Occipital lobe (tissue), 1 donor: ENCODE measurements at regions not wholly inside any gene's neighbourhood (a gene's known extent, or its start where the extent isn't known, plus 50 kb on each side); places are given as distances from the start of the nearest gene placed in this dataset.

Experiments
- DNase-seq: peaks from one replicate; lab custom pipeline; 2025; lab: John Stamatoyannopoulos, UW

DNA sequence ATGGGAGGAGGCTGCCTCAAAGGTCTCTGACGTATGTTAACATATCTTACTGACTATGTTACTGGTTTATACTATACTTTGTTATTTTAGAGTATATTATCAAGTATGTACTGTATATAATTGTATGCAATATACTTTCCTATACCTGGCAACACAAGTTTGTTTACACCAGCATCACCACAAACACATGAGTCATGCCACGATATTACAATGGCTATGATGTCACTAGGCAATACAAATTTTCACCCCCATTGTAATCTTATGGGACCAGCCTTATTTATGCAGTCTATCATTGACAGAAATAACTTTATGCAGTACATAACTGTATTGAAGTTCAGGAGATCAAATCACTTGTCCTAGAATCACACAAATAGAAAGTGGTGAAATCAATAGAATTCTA, 329.9 kb upstream of the SLC7A11 start:
- no peak for DNase-seq

DNA sequence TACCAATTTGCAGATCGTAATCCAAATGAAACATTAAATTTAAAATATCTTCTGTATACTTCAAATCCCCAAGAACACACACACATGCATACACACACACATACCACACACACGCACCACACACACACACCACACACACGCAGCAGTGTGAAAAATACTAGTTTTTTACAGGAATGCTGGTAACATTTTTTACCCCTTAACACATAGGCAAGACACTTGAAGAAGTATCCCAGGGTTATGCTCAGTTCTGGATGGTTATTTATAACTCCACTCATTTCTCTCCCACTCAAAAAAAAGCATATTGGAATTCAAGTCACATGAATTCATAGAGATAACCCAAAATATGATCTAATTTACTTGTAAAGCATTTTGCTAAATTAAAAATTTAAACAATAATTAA, 325.5 kb upstream of the SLC7A11 start:
- no peak for DNase-seq

DNA sequence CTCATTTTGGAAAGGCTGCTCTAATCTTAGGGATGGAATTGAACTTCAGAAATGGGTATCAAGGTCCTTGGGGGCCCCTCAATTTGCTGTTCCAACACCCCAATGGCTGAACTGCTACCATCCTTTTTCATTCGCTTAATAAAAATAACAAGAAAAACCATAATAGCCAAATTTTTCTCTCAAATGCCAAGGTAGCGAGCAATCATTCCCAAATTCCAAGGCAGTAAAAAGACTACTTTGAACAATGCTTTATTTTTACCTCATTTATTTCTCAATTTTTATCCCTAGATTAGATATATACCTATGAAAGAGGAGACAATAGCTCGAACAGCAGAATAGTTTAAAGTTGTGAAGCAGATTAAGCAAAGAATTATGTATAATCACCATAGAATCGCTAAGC, 323.4 kb upstream of the SLC7A11 start:
- DNase-seq: no peak

DNA sequence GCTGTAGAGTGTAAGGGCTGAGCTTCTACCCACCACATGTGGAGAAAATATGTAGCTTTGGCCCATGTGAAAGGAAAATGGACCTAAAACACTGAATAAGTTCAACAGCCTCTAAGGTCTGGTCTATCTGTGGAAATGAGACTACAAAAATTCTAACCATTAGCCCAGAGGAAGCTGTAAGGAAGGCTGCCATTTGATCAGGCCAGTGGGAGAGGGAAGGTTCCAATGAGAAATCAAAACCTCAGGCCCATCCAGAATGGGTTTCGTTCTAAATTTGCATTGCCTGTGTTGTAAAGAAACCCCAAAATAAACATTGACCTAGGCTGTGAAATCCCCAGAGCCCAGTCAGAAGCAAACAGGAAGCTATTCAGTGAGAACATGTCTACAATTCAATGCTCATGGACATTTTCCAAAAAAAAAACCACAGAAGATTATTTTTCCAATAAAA, 320.4 kb upstream of the SLC7A11 start:
- DNase-seq: no peak

DNA sequence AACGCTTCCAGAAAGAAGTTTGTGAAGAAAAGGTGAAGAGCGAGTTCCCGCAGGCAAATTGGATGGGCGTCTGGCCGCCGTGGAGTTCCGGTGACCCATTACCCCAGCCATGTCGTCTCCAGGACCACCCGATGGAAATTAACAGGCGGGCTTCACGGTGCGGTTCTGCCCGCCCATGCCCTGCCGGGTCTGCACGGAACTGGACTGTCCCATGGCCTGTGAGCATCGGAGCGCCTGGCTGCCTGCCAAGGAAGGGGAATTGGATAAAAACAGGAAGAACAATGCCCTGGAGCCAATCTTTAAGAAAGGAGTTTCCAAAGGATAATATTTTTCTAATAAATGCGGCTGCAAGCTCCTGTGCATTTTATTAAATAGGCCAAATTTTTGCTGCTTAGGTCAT, 319.8 kb upstream of the SLC7A11 start:
- no peak for DNase-seq

DNA sequence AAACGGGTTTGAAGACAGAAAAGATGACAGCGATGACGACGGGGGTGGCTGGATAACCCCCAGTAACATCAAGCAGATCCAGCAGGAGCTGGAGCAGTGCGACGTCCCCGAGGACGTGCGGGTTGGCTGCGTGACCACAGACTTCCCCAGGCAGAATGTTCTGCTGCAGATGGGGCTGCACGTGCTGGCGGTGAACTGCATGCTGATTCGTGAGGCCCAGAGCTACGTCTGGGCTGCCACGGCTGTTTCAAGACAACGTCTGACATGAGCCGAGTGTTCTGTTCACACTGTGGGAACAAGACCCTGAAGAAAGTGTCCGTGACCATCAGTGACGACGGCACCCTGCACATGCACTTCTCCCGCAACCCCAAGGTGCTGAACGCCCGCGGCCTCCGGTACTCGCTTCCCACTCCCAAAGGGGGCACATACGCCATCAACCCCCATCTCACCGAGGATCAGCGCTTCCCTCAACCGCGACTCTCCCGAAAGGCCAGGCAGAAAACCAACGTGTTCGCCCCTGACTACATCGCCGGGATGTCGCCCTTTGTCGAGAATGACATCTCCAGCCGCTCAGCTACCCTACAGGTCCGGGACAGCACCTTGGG, 319.2 kb upstream of the SLC7A11 start:
- no peak for DNase-seq

DNA sequence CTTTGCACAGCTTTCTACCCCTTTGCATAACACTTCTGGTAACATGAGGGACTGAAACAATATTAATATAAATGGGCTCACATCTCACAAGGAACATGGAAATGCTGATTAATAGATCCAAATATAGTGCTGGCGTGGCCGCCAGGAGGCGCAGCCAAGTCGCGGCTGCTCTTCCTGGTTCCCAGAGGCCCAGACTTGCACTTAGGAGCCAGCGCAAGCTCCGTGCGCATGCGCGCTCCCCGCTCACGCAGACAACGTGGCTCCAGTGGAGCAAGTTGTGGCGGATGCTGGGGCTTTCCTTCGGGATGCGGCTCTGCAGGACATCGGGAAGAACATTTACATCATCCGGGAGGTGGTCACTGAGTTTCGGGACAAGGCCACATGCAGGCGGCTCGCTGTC, 318.3 kb upstream of the SLC7A11 start:
- no peak for DNase-seq

DNA sequence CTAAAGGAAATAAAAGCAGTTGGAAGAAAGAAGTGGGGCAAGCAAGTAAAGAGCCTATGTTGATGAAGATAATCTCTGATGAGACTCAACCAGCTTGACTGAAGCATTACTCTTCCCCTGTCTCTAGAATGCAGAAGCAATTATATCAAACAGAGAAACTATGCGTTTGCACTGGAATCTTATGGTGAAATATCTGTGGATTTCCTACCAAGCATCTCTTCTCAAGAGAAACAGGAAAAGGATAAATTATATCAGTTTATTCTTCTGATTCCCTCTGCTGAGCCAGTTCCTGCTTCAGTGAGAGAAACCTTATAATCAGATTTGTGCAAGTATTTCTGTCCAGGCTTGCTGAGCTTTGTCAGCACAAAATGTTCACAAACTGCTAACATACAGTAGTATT, 316.7 kb upstream of the SLC7A11 start:
- DNase-seq: no peak

DNA sequence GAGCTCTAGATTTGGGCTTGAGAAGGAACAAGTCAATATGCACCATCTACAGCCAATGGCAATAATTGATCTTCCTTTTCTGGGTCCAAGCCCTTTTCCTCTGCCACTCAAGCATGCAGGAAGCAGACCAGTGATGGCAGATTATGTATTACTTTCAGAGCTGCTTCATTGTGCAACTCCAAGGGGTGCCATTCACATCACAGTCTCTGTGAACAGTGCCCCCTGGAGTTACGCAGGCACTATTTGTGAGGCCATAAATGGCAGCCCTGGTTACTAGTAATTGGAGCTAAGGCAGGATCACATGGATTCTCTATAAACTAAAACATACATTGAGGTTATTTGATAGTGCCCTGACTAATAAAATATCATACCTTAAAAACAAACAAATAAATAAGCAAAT, 313.4 kb upstream of the SLC7A11 start:
- DNase-seq: no peak

DNA sequence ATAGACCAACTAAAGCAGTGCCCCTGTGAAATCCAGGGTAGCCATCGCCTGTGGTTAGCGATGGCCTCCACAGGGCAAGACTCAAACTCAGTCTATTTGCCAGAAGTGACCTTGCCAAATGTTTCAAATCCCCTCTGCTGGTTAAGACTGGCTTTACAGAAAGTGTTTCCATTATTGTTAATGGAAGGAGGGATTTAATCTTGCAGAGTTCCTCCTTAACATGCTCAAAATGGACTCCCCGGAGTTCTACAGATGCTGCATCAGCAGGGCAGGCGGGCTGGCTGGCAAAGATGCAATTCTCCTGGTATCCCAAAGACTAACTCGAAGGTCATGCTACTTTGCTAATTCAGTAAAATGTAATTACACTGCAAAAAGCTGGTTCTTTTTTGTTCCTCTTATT, 313.0 kb upstream of the SLC7A11 start:
- DNase-seq: no peak

DNA sequence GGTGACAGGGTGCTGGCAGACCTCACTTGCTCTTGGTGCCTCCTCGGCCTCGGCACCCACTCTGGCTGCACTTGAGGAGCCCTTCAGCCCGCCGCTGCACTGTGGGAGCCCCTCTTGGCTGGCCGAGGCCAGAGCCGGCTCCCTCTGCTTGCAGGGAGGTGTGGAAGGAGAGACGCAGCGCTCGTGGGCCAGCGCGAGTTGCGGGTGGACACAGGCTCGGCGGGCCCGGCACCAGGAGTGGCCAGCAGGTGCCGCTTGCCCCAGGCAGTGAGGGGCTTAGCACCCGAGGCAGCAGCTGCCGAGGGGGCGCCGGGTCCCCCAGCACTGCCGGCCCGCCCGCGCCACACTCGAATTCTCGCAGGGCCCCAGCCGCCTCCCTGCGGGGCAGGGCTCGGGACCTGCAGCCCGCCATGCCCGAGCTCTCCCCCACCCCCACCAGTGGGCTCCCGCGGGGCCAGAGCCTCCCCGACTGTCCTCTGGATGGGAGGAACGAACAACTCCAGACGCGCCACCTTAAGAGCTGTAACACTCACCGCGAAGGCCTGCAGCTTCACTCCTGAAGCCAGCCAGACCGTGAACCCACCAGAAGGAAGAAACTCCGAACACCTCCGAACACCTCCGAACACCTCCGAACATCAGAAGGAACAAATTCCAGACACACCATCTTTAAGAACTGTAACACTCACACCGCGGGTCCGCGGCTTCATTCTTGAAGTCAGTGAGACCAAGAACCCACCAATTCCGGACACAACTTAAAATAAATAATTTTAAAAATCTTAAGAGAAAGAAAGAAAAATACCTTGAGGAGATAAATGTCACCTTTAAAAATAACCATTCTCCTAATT, 311.1 kb upstream of the SLC7A11 start:
- DNase-seq: no peak

DNA sequence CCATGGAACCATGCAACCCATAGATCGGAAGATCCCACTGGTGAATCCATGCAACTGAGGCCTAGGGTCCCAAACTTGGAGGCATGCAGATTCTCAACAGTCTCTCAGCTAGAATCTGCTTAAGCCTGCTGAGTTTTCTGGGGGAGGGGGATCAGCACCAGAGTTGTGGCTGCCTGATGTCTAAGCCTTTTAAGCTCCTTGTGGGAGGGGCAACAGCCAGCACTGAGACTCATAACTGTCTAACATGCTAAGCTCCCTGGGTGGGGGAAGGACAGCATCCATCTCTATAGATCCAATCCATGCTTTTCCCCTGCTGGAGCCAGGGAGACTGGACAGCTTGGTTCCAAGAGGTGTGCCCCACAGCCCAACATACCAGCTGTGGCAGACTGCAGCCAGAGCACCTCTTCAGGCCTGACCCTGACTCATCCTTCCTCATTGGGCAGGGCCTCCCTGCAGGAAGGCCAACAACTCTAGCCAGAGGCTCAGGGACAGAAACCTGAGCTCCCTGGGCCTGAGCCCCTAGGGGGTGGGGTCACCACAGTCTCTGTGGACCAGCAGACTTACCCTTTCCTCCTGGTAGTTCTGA, 300.1 kb upstream of the SLC7A11 start:
- no peak for DNase-seq

DNA sequence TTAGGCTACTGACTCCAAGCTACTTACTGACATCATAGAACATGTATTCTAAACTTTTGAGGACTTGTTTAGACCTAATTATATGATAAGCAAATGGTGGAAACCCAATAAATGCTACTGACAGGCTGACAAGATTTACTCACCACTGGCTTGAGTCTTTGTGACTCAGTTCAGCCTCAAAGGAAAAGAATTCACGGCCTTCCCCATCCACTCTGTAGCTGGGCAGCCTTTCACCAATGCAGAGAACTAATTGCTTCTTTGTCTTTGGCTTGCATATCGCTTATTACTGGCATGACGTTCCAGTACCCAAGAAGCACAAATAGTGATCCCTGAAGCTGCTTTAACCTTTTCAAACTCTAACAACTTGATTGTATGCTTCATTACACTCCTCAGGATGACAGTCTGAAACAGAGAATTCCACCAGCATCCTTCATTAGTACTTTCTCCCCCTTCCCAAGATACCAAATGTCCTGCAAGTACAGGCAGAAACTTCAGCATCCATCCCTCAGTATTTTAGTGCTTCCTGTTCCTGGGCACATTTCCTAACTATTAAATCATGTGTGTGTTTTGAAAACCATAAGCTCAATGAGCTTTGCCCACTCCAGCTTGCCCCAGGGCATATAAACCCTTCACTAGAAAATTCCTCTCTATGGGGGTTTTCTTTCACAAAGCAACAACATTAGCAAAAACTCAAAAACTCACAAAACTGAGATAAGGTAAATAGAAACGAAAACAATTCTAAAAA, 298.1 kb upstream of the SLC7A11 start:
- no peak for DNase-seq

DNA sequence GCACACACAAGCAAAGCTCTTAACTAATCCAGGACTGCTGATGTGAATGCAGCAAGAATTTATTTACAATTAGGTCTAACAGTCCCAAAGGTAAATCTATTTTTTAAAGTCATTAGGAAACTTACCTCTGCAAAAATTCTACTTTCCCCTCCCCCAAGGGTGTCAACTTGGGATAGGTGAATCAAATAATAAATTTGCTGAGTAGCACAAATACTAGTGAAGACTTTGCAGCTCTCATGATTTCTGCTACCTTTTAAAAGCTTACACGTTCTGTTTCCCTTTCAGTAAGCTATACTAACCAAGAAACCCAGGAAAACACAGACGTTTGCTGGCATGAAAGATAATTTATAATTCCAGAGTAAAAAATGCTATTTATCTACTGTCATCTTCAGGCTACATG, 296.6 kb upstream of the SLC7A11 start:
- DNase-seq: no peak

DNA sequence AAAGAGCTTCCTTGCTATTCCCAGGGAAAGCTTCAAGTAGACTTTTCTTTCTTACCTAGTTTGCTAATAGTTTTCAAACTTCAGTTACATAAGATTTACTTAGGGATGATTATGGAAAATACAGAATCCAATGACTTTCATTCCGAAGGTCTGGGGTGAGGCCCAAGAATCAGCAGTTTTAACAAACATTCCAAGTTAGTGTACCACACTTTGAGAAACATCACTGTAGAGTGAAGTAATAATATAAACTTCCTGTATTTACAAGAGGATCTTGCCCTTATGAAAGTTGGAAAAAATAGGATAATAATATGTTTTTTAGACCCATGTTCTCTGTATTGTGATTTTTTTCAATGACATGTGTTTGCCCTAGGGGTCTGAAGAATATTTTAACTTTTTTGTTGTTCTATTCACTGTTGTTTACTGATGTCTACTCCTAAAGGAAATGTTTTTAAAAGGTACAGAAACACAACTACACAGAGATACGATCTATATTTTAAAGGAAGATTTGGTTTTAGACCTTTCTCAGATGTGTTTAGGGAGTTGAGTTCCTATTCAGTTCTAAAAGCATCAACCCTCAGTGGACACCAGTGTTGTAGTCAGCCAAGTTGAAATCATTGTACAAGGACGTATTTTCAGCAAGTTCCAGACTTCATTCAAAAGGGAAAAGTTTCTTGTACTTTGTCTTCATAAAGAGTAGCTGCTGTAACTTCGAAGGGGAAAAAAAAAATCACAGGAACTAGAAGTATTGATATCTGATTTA, 295.8 kb upstream of the SLC7A11 start:
- DNase-seq: no peak

DNA sequence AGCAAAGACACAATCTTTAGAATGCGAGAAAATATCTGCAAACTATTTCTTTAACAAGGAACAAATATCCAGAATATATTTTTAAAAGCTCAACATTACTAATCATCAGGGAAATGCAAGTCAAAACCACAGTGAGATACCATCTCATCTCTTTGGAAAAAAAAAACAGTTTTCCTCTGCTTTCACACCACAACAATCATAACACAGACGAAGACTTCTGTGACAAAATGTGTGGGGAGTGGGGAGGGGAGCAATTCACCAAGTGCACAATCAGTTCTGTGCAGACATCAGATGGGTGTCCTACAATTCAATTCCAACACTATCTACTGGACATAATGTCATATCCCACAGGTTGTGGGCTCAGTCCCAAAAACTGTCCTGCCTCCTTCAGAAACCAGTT, 293.2 kb upstream of the SLC7A11 start:
- DNase-seq: no peak

DNA sequence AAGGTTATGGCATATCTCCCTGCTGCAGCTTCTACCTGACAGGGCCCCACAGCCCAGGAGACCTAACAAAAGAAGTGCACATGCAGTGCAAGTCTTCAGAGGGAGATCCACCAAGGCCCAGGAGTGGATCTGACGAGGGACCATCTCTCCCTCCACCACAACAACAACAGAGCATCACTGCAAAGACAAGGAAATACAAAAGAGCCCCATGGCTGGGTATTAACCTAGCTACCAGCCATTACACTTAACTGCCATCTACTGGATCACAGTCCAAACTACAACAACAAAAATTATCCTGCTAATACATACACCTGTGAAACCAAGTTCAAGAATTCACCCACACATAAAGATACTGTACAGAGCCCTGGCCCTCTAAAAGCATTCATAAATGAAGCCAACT, 280.2 kb upstream of the SLC7A11 start:
- DNase-seq: no peak

DNA sequence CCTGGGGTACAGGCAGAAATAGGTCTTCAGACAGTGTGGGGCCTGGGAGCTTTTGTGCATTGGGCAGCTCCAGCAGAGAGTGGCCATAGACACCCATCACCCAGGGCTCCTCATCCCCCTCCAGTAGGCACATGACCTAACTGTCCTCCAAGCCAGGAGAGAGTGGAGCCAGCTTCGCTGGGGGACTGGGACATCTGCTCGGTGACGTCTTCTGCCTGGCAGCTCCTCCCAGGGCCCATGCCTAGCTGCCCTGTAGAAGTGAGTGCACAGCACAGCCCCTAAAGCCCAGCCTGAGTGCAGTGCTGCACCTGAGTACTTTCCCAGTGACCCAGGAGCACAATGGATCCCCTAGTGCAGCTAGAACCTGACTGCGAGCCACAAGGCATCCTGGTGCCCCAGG, 279.7 kb upstream of the SLC7A11 start:
- no peak for DNase-seq

DNA sequence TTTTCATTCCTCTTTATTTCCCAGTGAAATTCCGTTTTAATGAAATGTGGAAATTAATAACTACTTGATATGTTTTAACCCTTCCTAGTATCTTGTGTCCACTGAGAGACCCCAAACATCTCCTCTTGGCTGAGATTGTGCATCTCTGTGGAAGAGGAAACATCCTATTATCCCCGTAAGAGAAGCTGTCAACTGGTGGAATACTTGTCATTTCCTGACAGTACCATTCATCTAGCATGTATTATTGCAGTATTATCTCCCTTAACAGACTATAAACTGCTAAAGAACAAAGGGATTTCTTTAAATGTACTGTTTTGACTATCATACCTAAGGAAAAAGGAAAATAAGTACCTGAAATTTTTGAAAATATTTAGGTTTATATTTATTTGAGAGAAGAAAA, 277.3 kb upstream of the SLC7A11 start:
- DNase-seq: no peak

DNA sequence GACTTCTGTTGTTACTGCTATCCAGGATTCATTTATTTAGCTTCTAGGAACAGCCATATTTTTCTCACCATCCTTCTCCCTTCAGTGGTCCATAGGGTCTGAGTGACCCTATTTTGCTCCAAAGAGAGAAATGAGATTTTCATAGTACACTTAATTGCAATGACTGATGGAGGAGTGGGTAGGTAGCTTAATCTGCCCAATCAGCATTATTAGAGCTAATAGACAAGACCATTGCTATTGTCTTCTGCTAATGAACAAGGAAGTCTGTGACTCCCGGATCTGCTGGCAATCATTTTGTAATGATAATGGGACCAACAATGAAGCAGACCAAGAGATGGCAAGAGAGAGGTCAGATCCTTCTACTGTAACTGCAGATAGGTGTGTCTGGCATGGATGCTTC, 271.4 kb upstream of the SLC7A11 start:
- DNase-seq: no peak

DNA sequence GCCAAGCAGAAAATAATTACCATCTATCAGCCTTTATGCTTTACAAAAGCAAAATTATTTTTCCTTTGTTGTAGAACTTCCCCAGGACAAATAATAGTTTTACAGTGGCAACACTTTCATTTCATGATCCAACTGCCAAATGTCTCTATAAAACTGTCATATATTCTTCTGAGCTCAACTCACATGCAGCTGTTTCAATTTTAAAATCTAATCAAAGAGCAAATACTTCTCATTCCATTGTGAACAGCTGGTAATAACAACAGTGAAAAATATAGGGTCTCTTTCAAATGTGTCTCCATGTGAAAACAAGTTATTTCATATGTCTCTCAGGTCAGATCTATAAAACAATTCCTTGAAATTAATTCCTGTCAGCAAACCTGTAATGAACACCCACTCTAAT, 270.6 kb upstream of the SLC7A11 start:
- DNase-seq: no peak

DNA sequence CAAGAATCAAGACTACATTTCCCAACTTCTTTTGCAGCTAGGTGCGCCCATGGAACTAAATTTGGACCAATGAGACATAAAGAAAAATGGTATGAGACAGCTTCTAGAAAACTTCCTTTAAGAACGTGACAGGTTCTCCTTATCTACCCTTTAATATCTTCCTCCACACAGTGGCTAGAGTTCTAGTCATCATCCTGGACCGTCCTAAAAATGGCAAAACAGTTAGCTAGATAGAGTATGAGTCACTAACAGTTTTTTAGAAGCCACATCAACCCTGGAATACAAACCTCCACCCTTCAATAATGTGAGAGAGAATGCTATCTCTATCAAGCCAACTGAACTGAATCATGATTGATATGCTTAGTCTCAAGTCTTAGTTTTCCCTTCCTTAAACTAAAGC, 267.9 kb upstream of the SLC7A11 start:
- no peak for DNase-seq
